ENCODE measurements at regions not wholly inside any gene's neighbourhood (a gene's known extent, or its start where the extent isn't known, plus 50 kb on each side); places are given as distances from the start of the nearest gene placed in this dataset.

- no peak overlapping the region for H2AFZ ChIP-seq (ENCODE audit: insufficient read depth, low read depth, low read length, poor library complexity, severe bottlenecking)
- no peaks in the 10 kb centered on the region for H3K36me3 ChIP-seq (replicated peaks in 1 of 2; ENCODE audit: control extremely low read depth in 1 of 2, control insufficient read depth in 1 of 2, extremely low read depth in 1 of 2, insufficient read depth in 2 of 2, low read length in 1 of 2)
- no peaks in the 10 kb centered on the region for H3K9me3 ChIP-seq (ENCODE audit: control extremely low read depth in 1 of 3, control insufficient read depth in 2 of 3, insufficient read depth in 1 of 3, low read length in 2 of 3)
- H3K27ac ChIP-seq (ENCODE audit: low read length in 2 of 2): no peak overlapping the region
- CTCF ChIA-PET: no interaction called here
- ATAC-seq (ENCODE audit: low read depth) (no peak), DNase-seq (no peak)
- H3K4me1 ChIP-seq (ENCODE audit: control insufficient read depth in 2 of 2, insufficient read depth in 2 of 2, low read length in 2 of 2): no peaks in the 10 kb centered on the region
- H4K20me1 ChIP-seq (ENCODE audit: control insufficient read depth, insufficient read depth, low read length, poor library complexity, severe bottlenecking): no peaks in the 10 kb centered on the region
- no peaks in the 10 kb centered on the region for H3K79me2 ChIP-seq (ENCODE audit: control insufficient read depth, insufficient read depth, low read length)
- H3K27ac Mint-ChIP-seq: no peak overlapping the region
- H3K4me1 Mint-ChIP-seq: no peaks in the 10 kb centered on the region
- no peak overlapping the region for H3K9ac ChIP-seq (ENCODE audit: low read length)
- no peak for TF ChIP-seq EZH2 (IDR thresholded peaks at IDR 0.05; ENCODE audit: borderline replicate concordance, insufficient read depth, low read depth, low read length, poor library complexity, severe bottlenecking)
- no peak for TF ChIP-seq CTCF (IDR thresholded peaks at IDR 0.05)
- no peaks in the 10 kb centered on the region for H3K27me3 Mint-ChIP-seq
- no peaks in the 10 kb centered on the region for H3K27me3 ChIP-seq (replicated peaks in 1 of 4; ENCODE audit: control extremely low read depth in 1 of 4, control insufficient read depth in 3 of 4, insufficient read depth in 4 of 4, low read length in 3 of 4)
- H3K4me2 ChIP-seq (replicated peaks; ENCODE audit: low read depth, low read length, poor library complexity, severe bottlenecking): no peak overlapping the region
- WGBS (ENCODE audit: insufficient coverage): 100% methylated on average over 1 of the region's 5 CpGs
- H3K4me3 Mint-ChIP-seq: no peak overlapping the region
- H3K4me3 ChIP-seq (ENCODE audit: control extremely low read depth in 1 of 5, extremely low read depth in 1 of 5, insufficient read depth in 1 of 5, low read depth in 2 of 5, low read length in 4 of 5): no peak overlapping the region
- intact Hi-C loops (cut with micrococcal nuclease): no loop called here
- H3K9me3 Mint-ChIP-seq (ENCODE audit: insufficient read depth): no peaks in the 10 kb centered on the region
- POLR2A ChIA-PET: no interaction called here
Measured at GRCh38 chr11:28701760-28702449, 593.7 kb downstream of the METTL15 start.

GRCh38 chr11:28699701-28700100 is 591.5 kb downstream of the METTL15 start:
- H3K27ac Mint-ChIP-seq: no peak overlapping the region
- H3K4me3 Mint-ChIP-seq: no peak overlapping the region
- POLR2A ChIA-PET: no interaction called here
- no peak overlapping the region for H3K4me3 ChIP-seq (ENCODE audit: control extremely low read depth in 1 of 5, extremely low read depth in 1 of 5, insufficient read depth in 1 of 5, low read depth in 2 of 5, low read length in 4 of 5)
- no peaks in the 10 kb centered on the region for H3K27me3 ChIP-seq (replicated peaks in 1 of 4; ENCODE audit: control extremely low read depth in 1 of 4, control insufficient read depth in 3 of 4, insufficient read depth in 4 of 4, low read length in 3 of 4)
- no peak overlapping the region for H2AFZ ChIP-seq (ENCODE audit: insufficient read depth, low read depth, low read length, poor library complexity, severe bottlenecking)
- H3K27me3 Mint-ChIP-seq: no peaks in the 10 kb centered on the region
- no peaks in the 10 kb centered on the region for H3K36me3 ChIP-seq (replicated peaks in 1 of 2; ENCODE audit: control extremely low read depth in 1 of 2, control insufficient read depth in 1 of 2, extremely low read depth in 1 of 2, insufficient read depth in 2 of 2, low read length in 1 of 2)
- no peaks in the 10 kb centered on the region for H3K4me1 ChIP-seq (ENCODE audit: control insufficient read depth in 2 of 2, insufficient read depth in 2 of 2, low read length in 2 of 2)
- no peaks in the 10 kb centered on the region for H3K4me1 Mint-ChIP-seq
- CTCF ChIA-PET: no interaction called here
- H3K9me3 Mint-ChIP-seq (ENCODE audit: insufficient read depth): no peaks in the 10 kb centered on the region
- no peaks in the 10 kb centered on the region for H4K20me1 ChIP-seq (ENCODE audit: control insufficient read depth, insufficient read depth, low read length, poor library complexity, severe bottlenecking)
- H3K79me2 ChIP-seq (ENCODE audit: control insufficient read depth, insufficient read depth, low read length): no peaks in the 10 kb centered on the region
- H3K27ac ChIP-seq (ENCODE audit: low read length in 2 of 2): no peak overlapping the region
- TF ChIP-seq EZH2 (IDR thresholded peaks at IDR 0.05; ENCODE audit: borderline replicate concordance, insufficient read depth, low read depth, low read length, poor library complexity, severe bottlenecking) (no peak), CTCF (IDR thresholded peaks at IDR 0.05) (no peak)
- H3K4me2 ChIP-seq (replicated peaks; ENCODE audit: low read depth, low read length, poor library complexity, severe bottlenecking): no peak overlapping the region
- no peak for DNase-seq
- intact Hi-C loops (cut with micrococcal nuclease): no loop called here
- no peak overlapping the region for H3K9ac ChIP-seq (ENCODE audit: low read length)
- ATAC-seq (ENCODE audit: low read depth): no peak
- H3K9me3 ChIP-seq (ENCODE audit: control extremely low read depth in 1 of 3, control insufficient read depth in 2 of 3, insufficient read depth in 1 of 3, low read length in 2 of 3): no peaks in the 10 kb centered on the region

All from B cell (primary cell).